Heart right ventricle (tissue), 16 donors: ENCODE measurements at regions not wholly inside any gene's neighbourhood (a gene's known extent, or its start where the extent isn't known, plus 50 kb on each side); places are given as distances from the start of the nearest gene placed in this dataset.
A peak's percentile ranks its signal among the peaks of the same experiment; 100 is the strongest.

Source experiments
- ATAC-seq, 8 donors: fragments of 200-7000 bp; cut with Tn5 transposase; one replicate each; pipeline ENCODE4 v1.9.1; 2020; ENCODE audit warnings: mild to moderate bottlenecking in 8 of 8, moderate library complexity in 8 of 8, moderate number of reproducible peaks in 1 of 8
- DNase-seq, 2 donors: peaks; one replicate each; pipeline ENCODE4 v3.0.0-alpha.2; 2020
- H3K27ac ChIP-seq, 10 donors: fragments of 200-600 bp; sonication (generic) in 2 of 10; one replicate each; pipeline versions ENCODE4 v1.5.0 to v1.8.0; 2020 to 2022; ENCODE audit warnings: mild to moderate bottlenecking in 3 of 10
- H3K27me3 ChIP-seq, 7 donors: fragments of 200-600 bp; one replicate each; pipeline ENCODE4 v1.8.0; 2021 to 2022; ENCODE audit warnings: mild to moderate bottlenecking in 2 of 7
- H3K36me3 ChIP-seq, 9 donors: fragments of 200-600 bp; sonication (generic) in 1 of 9; one replicate each; pipeline versions ENCODE4 v1.5.0 to v1.8.0; 2020 to 2022; ENCODE audit warnings: mild to moderate bottlenecking in 2 of 9
- H3K4me1 ChIP-seq, 9 donors: fragments of 200-600 bp; sonication (generic) in 1 of 9; one replicate each; pipeline versions ENCODE4 v1.5.0 to v1.8.0; 2020 to 2022; ENCODE audit warnings: mild to moderate bottlenecking in 4 of 9
- H3K4me3 ChIP-seq, 10 donors: fragments of 200-600 bp; sonication (generic) in 2 of 10; one replicate each; pipeline versions ENCODE4 v1.5.0 to v1.8.0; 2020 to 2022; ENCODE audit warnings: mild to moderate bottlenecking in 7 of 10, moderate library complexity in 2 of 10
- H3K9me3 ChIP-seq, 11 donors: fragments of 200-600 bp in 10 of 11; sonication (generic) in 2 of 11; one replicate each; pipeline versions ENCODE4 v1.5.0 to v1.8.0; 2013 to 2022; ENCODE audit warnings: mild to moderate bottlenecking in 2 of 11, control low read depth in 1 of 11, moderate library complexity in 1 of 11
- WGBS, 2 donors: extraction: QIAGEN DNeasy Blood & Tissue Kit; methylation state at CpG; one replicate each; pipeline ENCODE4 v1.1.7; 2013; ENCODE audit warnings: inconsistent platforms in 1 of 2; 5-methylcytosine and 5-hydroxymethylcytosine counted together
- intact Hi-C, 10 donors: fragments of 100-400 bp; cut with DNase I; formaldehyde crosslinking; loops; one replicate each; pipeline versions ENCODE4 v1.11.1 to v1.14.2; 2022
- TF ChIP-seq, protein P1 (sequence below), 9 donors: fragments of 200-600 bp; sonication (generic) in 2 of 9; IDR thresholded peaks; one replicate each; pipeline versions ENCODE4 v1.5.0 to v1.8.0; 2021 to 2022; ENCODE audit warnings: antibody characterized with exemption in 9 of 9, mild to moderate bottlenecking in 5 of 9, moderate library complexity in 1 of 9
- donor health status: Arrhythmogenic right ventricular cardiomyopathy.
- donor health status: ischemic (EF 13 %, LVEDD 7.1; RV severe dilation, severe dysfunction).
- donor health status: healthy with polysubstance abuse.
- donor health status: DM: no; HTN: yes; CAD: no.
- donor health status: DM: no; HTN: no; CAD: no.
- donor health status: ischemic (EF 25% LVEDD 6.9; RV normal size, moderate dysfunction).
- donor health status: ischemic (EF 25% LVEDD 5.7; RV mildly dilated, moderate dysfunction).
- donor health status: healthy.
- donor health status: DM: yes; HTN: yes; CAD: no.
- donor health status: Ischemic cardiomyopathy.
- donor health status: ischemic (EF 35%, LVEDD 5.7; RV mildly dilated, moderate dysfunction).
- donor health status: nonischemic (EF 11% LVEDD 7.7; RV severe dilation, severe dysfunction).
- donor health status: DM: yes; HTN: yes; CAD: no.
- donor health status: PGD.
- donor health status: ischemic (EF 29% LVEDD 5.4; RV normal size, mild dysfunction).
- donor health status: nonischemic (EF 23%, LVEDD 6.1; RV moderate dilation, normal function).

- 98 to 100% methylated on average over 1 of the region's 1 CpG for WGBS, 2 donors
- H3K9me3 ChIP-seq = peaks cover 0 to 22% (median 11%) of the 10 kb centered on the region in 11 donors
- DNase-seq = no peak
- no peaks in the 10 kb centered on the region for H3K27me3 ChIP-seq
- H3K4me3 ChIP-seq = no peak overlapping the region
- ATAC-seq = no peak
- TF ChIP-seq, protein P1, sequence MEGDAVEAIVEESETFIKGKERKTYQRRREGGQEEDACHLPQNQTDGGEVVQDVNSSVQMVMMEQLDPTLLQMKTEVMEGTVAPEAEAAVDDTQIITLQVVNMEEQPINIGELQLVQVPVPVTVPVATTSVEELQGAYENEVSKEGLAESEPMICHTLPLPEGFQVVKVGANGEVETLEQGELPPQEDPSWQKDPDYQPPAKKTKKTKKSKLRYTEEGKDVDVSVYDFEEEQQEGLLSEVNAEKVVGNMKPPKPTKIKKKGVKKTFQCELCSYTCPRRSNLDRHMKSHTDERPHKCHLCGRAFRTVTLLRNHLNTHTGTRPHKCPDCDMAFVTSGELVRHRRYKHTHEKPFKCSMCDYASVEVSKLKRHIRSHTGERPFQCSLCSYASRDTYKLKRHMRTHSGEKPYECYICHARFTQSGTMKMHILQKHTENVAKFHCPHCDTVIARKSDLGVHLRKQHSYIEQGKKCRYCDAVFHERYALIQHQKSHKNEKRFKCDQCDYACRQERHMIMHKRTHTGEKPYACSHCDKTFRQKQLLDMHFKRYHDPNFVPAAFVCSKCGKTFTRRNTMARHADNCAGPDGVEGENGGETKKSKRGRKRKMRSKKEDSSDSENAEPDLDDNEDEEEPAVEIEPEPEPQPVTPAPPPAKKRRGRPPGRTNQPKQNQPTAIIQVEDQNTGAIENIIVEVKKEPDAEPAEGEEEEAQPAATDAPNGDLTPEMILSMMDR (IDR thresholded peaks at IDR 0.05) = no peak
- H3K27ac ChIP-seq = no peak overlapping the region
- no peaks in the 10 kb centered on the region for H3K36me3 ChIP-seq
- intact Hi-C loops = loop anchor here in 1 of 10 donors (10.0 kb wide), 1 partner anchor 94 kb away; no protein-coding TSS in a partner anchor
- H3K4me1 ChIP-seq = peaks cover 0 to 34% (median 19%) of the 10 kb centered on the region in 9 donors
These were observed 188.3 kb upstream of the SLC38A2 start for GRCh38 chr12:46560874-46561273.

- Histone ChIP-seq H3K4me1 (peaks cover 3 to 42% (median 26%) of the 10 kb centered on the region in 9 donors), H3K9me3 (peaks cover 0 to 16% (median 9%) of the 10 kb centered on the region in 11 donors), H3K36me3 (no peaks in the 10 kb centered on the region), H3K27ac (peak overlapping the region in 2 of 10 donors; percentile 19 to 47), H3K4me3 (no peak overlapping the region), H3K27me3 (no peaks in the 10 kb centered on the region)
- no peak for DNase-seq
- WGBS, 2 donors = 91 to 92% methylated on average over 2 of the region's 2 CpGs
- TF ChIP-seq, protein P1 (IDR thresholded peaks at IDR 0.05) = no peak
- intact Hi-C loops = loop anchor here in 1 of 10 donors (10.0 kb wide), 1 partner anchor 95 kb away; no protein-coding TSS in a partner anchor
- no peak for ATAC-seq
These were observed 187.5 kb upstream of the SLC38A2 start for GRCh38 chr12:46560089-46560488.

- H3K27me3 ChIP-seq = no peaks in the 10 kb centered on the region
- TF ChIP-seq, protein P1 (IDR thresholded peaks at IDR 0.05) = no peak
- intact Hi-C loops = loop anchor here in 4 of 10 donors (5.0 to 10.0 kb wide), 6 partner anchors 75 to 187 kb away; partner anchors contain the start of gene SLC38A2 (in 2 of the 4)
- ATAC-seq (no peak), DNase-seq (no peak)
- 51 to 58% methylated on average over 5 of the region's 5 CpGs for WGBS, 2 donors
- H3K36me3 ChIP-seq = no peaks in the 10 kb centered on the region
- peak overlapping the region in 3 of 10 donors; percentile 19 to 47 (median 38) for H3K27ac ChIP-seq
- peaks cover 3 to 50% (median 26%) of the 10 kb centered on the region in 9 donors for H3K4me1 ChIP-seq
- H3K9me3 ChIP-seq = peaks cover 0 to 8% (median 1%) of the 10 kb centered on the region in 11 donors
- H3K4me3 ChIP-seq = no peak overlapping the region
These were observed 186.7 kb upstream of the SLC38A2 start for GRCh38 chr12:46559311-46559710.

DNA sequence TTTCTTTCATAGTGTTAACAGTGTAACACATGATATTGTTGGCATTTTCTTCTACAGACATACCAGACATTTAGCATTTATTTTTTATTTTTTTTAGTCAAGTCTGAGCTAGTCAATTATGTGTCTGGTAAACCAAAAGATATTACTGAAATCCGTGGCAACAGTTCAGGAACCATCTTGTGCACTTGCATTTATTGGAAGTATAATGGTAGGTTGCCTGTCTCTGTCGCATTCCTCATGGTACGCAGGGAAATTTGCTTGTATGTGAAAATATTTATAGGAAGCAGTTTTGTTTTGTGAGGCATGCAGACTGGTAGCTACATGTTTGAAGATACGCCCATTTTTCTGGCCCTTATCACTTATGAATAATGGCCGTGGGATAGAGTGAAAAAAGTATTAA lies 186.1 kb upstream of the SLC38A2 start:
- peak overlapping the region in 2 of 10 donors; percentile 47 to 68 for H3K27ac ChIP-seq
- peaks cover 0 to 2% (median 0%) of the 10 kb centered on the region in 11 donors for H3K9me3 ChIP-seq
- no peak for DNase-seq
- TF ChIP-seq, protein P1 (IDR thresholded peaks at IDR 0.05) = no peak
- WGBS, 2 donors = 90 to 91% methylated on average over 5 of the region's 5 CpGs
- intact Hi-C loops = loop anchor here in 4 of 10 donors (5.0 to 10.0 kb wide), 6 partner anchors 74 to 186 kb away; partner anchors contain the start of gene SLC38A2 (in 2 of the 4)
- no peak for ATAC-seq
- no peaks in the 10 kb centered on the region for H3K27me3 ChIP-seq
- no peak overlapping the region for H3K4me3 ChIP-seq
- H3K36me3 ChIP-seq = no peaks in the 10 kb centered on the region
- H3K4me1 ChIP-seq = peaks cover 3 to 56% (median 26%) of the 10 kb centered on the region in 9 donors
